H1 (cell line): ENCODE measurements at regions not wholly inside any gene's neighbourhood (a gene's known extent, or its start where the extent isn't known, plus 50 kb on each side); places are given as distances from the start of the nearest gene placed in this dataset.

Experiments
- CTCF ChIA-PET: fragments of 300-600 bp; sonication (Branson Sonifier 250); formaldehyde crosslinking; loops from one replicate; lab custom pipeline; 2021; ENCODE audit not compliant: partially characterized antibody; lab: Charles Lee
- POLR2A ChIA-PET: fragments of 300-600 bp; sonication (Branson Sonifier 250); formaldehyde crosslinking; loops from one replicate; lab custom pipeline; 2021; ENCODE audit warnings: inconsistent platforms; ENCODE audit not compliant: partially characterized antibody; lab: Charles Lee
- DNase-seq, 2 experiments: peaks; one replicate each; pipeline versions ENCODE4 v3.0.0 to v3.0.0-alpha.2; 2010 to 2022; ENCODE audit warnings: low spot score in 2 of 2, low read depth in 1 of 2, mixed read lengths in 1 of 2
- FAIRE-seq: peaks from 2 replicates; lab custom pipeline; 2011; peaks lifted over from hg19 to GRCh38; lab: Jason Lieb, UNC
- H2AFZ ChIP-seq: 2 replicates; pipeline ENCODE4 v1.8.1; 2012; ENCODE audit warnings: low read length, inconsistent platforms
- H2AK5ac ChIP-seq: 2 replicates; pipeline ENCODE4 v1.6.1; 2013; ENCODE audit warnings: low read depth, low read length
- H2BK120ac ChIP-seq: replicated peaks from 2 replicates; pipeline ENCODE3; 2013; ENCODE audit warnings: low read depth, low read length, inconsistent platforms
- H2BK12ac ChIP-seq: 2 replicates; pipeline ENCODE4 v1.6.1; 2013; ENCODE audit warnings: low read depth, low read length
- H2BK15ac ChIP-seq: 2 replicates; pipeline ENCODE4 v1.6.1; 2013; ENCODE audit warnings: low read length
- H2BK20ac ChIP-seq: 2 replicates; pipeline ENCODE4 v1.6.1; 2013; ENCODE audit warnings: low read length
- H2BK5ac ChIP-seq: 2 replicates; pipeline ENCODE4 v1.6.1; 2013; ENCODE audit warnings: low read depth, low read length
- H3K14ac ChIP-seq: 2 replicates; pipeline ENCODE4 v1.6.1; 2013; ENCODE audit warnings: inconsistent platforms; ENCODE audit not compliant: insufficient read length
- H3K18ac ChIP-seq: 2 replicates; pipeline ENCODE4 v1.6.1; 2013; ENCODE audit warnings: low read length; ENCODE audit errors: extremely low read depth
- H3K23ac ChIP-seq: 2 replicates; pipeline ENCODE4 v1.6.1; 2013; ENCODE audit warnings: inconsistent platforms; ENCODE audit not compliant: insufficient read length
- H3K23me2 ChIP-seq: 2 replicates; pipeline ENCODE4 v1.6.1; 2013; ENCODE audit warnings: low read depth, low read length
- H3K27ac ChIP-seq: 2 replicates; pipeline ENCODE4 v1.6.1; 2011; ENCODE audit warnings: low read depth, low read length, inconsistent platforms
- H3K27me3 ChIP-seq, 4 experiments: replicated peaks in 1 of 4; 1 replicate in 1 of 4; 2 replicates in 3 of 4; pipeline versions ENCODE4 v1.6.1 to v1.8.1; 2011 to 2013; ENCODE audit warnings: low read length in 3 of 4, mild to moderate bottlenecking in 3 of 4, inconsistent platforms in 2 of 4, mixed read lengths in 2 of 4, moderate library complexity in 1 of 4; ENCODE audit not compliant: control insufficient read depth in 3 of 4, insufficient read depth in 3 of 4; ENCODE audit errors: extremely low read depth in 1 of 4
- H3K36me3 ChIP-seq, 4 experiments: 2 replicates each; pipeline versions ENCODE4 v1.6.1 to v1.8.1; 2011 to 2013; ENCODE audit warnings: mild to moderate bottlenecking in 4 of 4, low read length in 3 of 4, moderate library complexity in 2 of 4, control low read depth in 1 of 4, inconsistent platforms in 1 of 4; ENCODE audit not compliant: insufficient read depth in 4 of 4, control insufficient read depth in 2 of 4
- H3K4ac ChIP-seq: replicated peaks from 2 replicates; pipeline ENCODE3; 2013; ENCODE audit warnings: low read length, low read depth, mixed read lengths, inconsistent platforms; ENCODE audit not compliant: insufficient read length
- H3K4me1 ChIP-seq, 4 experiments: replicated peaks in 1 of 4; 1 replicate in 1 of 4; 2 replicates in 3 of 4; pipeline versions ENCODE4 v1.6.1 to v1.8.1; 2011 to 2013; ENCODE audit warnings: low read length in 3 of 4, inconsistent platforms in 2 of 4, mixed read lengths in 1 of 4; ENCODE audit not compliant: insufficient read depth in 4 of 4, control insufficient read depth in 3 of 4
- H3K4me2 ChIP-seq, 2 experiments: 2 replicates each; pipeline versions ENCODE4 v1.6.1 to v1.8.1; 2011 to 2013; ENCODE audit warnings: low read depth in 2 of 2, low read length in 2 of 2, control low read depth in 1 of 2, inconsistent platforms in 1 of 2, mild to moderate bottlenecking in 1 of 2; ENCODE audit not compliant: insufficient read depth in 1 of 2
- H3K4me3 ChIP-seq, 4 experiments: fragments of 200-600, 300-600 bp in 1 of 4; sonication (generic), shearing (Covaris generic), sonication (Bioruptor Twin) in 1 of 4; 2 replicates each; pipeline versions ENCODE4 v1.5.1 to v1.8.1; 2011 to 2016; ENCODE audit warnings: low read length in 4 of 4, low read depth in 3 of 4, control low read depth in 2 of 4, inconsistent platforms in 2 of 4, mild to moderate bottlenecking in 2 of 4, mixed read lengths in 1 of 4, moderate library complexity in 1 of 4; ENCODE audit not compliant: insufficient read depth in 2 of 4; ENCODE audit errors: extremely low read depth in 1 of 4
- H3K56ac ChIP-seq: replicated peaks from 2 replicates; pipeline ENCODE3; 2013; ENCODE audit warnings: low read depth, mild to moderate bottlenecking, mixed read lengths, low read length, inconsistent platforms; ENCODE audit not compliant: insufficient read length
- H3K79me1 ChIP-seq: 2 replicates; pipeline ENCODE4 v1.6.1; 2013; ENCODE audit warnings: low read depth, low read length, control low read depth
- H3K79me2 ChIP-seq, 2 experiments: 2 replicates each; pipeline versions ENCODE4 v1.6.1 to v1.8.1; 2012 to 2013; ENCODE audit warnings: low read length in 2 of 2, mild to moderate bottlenecking in 2 of 2, inconsistent platforms in 1 of 2; ENCODE audit not compliant: insufficient read depth in 2 of 2, control insufficient read depth in 1 of 2
- H3K9ac ChIP-seq, 4 experiments: replicated peaks in 1 of 4; 1 replicate in 1 of 4; 2 replicates in 3 of 4; pipeline versions ENCODE4 v1.6.1 to v1.8.1; 2011 to 2013; ENCODE audit warnings: low read depth in 3 of 4, low read length in 3 of 4, control low read depth in 2 of 4, mild to moderate bottlenecking in 2 of 4, moderate library complexity in 2 of 4, inconsistent platforms in 1 of 4; ENCODE audit errors: extremely low read depth in 1 of 4
- H3K9me3 ChIP-seq, 2 experiments: 2 replicates each; pipeline versions ENCODE4 v1.6.1 to v1.8.1; 2012 to 2013; ENCODE audit warnings: mild to moderate bottlenecking in 2 of 2, moderate library complexity in 2 of 2, control low read depth in 1 of 2, inconsistent platforms in 1 of 2, low read depth in 1 of 2, low read length in 1 of 2, mixed read lengths in 1 of 2; ENCODE audit not compliant: insufficient read depth in 2 of 2
- H4K20me1 ChIP-seq, 2 experiments: replicated peaks in 1 of 2; 2 replicates each; pipeline versions ENCODE3 to v1.8.1; 2011 to 2013; ENCODE audit warnings: inconsistent platforms in 2 of 2, low read length in 2 of 2, mild to moderate bottlenecking in 1 of 2; ENCODE audit not compliant: insufficient read depth in 2 of 2, control insufficient read depth in 1 of 2
- H4K5ac ChIP-seq: 2 replicates; pipeline ENCODE4 v1.6.1; 2013; ENCODE audit warnings: low read length, low read depth, mixed read lengths, inconsistent platforms; ENCODE audit not compliant: insufficient read length
- H4K8ac ChIP-seq: 2 replicates; pipeline ENCODE4 v1.8.0; 2013; ENCODE audit warnings: mild to moderate bottlenecking, moderate library complexity, low read length, inconsistent platforms; ENCODE audit not compliant: insufficient read depth; ENCODE audit errors: extremely low read depth
- H4K91ac ChIP-seq: replicated peaks from 2 replicates; pipeline ENCODE3; 2013; ENCODE audit warnings: low read length, mixed read lengths, inconsistent platforms; ENCODE audit not compliant: insufficient read length
- JUN ChIP-seq: IDR thresholded peaks from 2 replicates; pipeline ENCODE4 v1.6.1; 2011; ENCODE audit warnings: low read depth, mild to moderate bottlenecking, improper control_type of control experiment, low read length
- KDM4A ChIP-seq: IDR thresholded peaks from one replicate; pipeline ENCODE4 v1.7.1; 2012; ENCODE audit warnings: low read depth, mild to moderate bottlenecking, moderate library complexity, low read length, inconsistent platforms; ENCODE audit not compliant: severe bottlenecking
- POLR2AphosphoS5 ChIP-seq: IDR thresholded peaks from 2 replicates; pipeline ENCODE4 v1.6.1; 2011; ENCODE audit warnings: low read depth, low read length
- WGBS, 2 experiments: shearing (Covaris generic) in 1 of 2; methylation state at CpG; one replicate each; pipeline versions ENCODE4 v1.1.6 to v1.1.7; 2013 to 2015; ENCODE audit warnings: low lambda C conversion rate in 2 of 2, mixed read lengths in 2 of 2, inconsistent platforms in 1 of 2, low coverage in 1 of 2, missing lambda C conversion rate in 1 of 2; ENCODE audit not compliant: insufficient replicate concordance in 2 of 2, insufficient coverage in 1 of 2, insufficient read length in 1 of 2; ENCODE audit errors: extremely low coverage in 1 of 2, missing lambda C conversion rate in 1 of 2; 5-methylcytosine and 5-hydroxymethylcytosine counted together

- Histone ChIP-seq H4K91ac (no peak overlapping the region), H2AFZ (no peak overlapping the region), H3K9ac (no peak overlapping the region), H4K20me1 (no peaks in the 10 kb centered on the region), H3K4me3 (no peak overlapping the region), H3K27me3 (no peaks in the 10 kb centered on the region), H3K79me1 (no peaks in the 10 kb centered on the region), H2BK5ac (no peak overlapping the region), H3K36me3 (no peaks in the 10 kb centered on the region), H3K18ac (no peak overlapping the region), H4K5ac (no peak overlapping the region), H4K8ac (no peak overlapping the region), H3K56ac (no peak overlapping the region), H2BK120ac (no peak overlapping the region), H3K79me2 (no peaks in the 10 kb centered on the region), H3K4ac (no peak overlapping the region), H2BK15ac (no peak overlapping the region), H3K23me2 (no peaks in the 10 kb centered on the region), H3K9me3 (peaks cover under 1 to 4% of the 10 kb centered on the region in 2 experiments; a peak in 3 of 4 replicates), H2AK5ac (no peak overlapping the region), H2BK12ac (no peak overlapping the region), H3K14ac (no peak overlapping the region), H3K4me2 (no peak overlapping the region), H3K4me1 (no peaks in the 10 kb centered on the region), H2BK20ac (no peak overlapping the region), H3K23ac (no peak overlapping the region), H3K27ac (no peak overlapping the region)
- DNase-seq (no peak), FAIRE-seq (no peak)
- WGBS, 2 experiments, result 89% methylated on average over 7 of the region's 7 CpGs; no CpG with 5 or more reads in 1 of the 2 experiments
- ChIA-PET CTCF (interaction anchor here (0.7 to 1.4 kb wide), 3 partner anchors 316 to 1002 kb away, joined by 3 to 4 read pairs (median 4); no protein-coding TSS in a partner anchor), POLR2A (no interaction called here)
- TF ChIP-seq JUN (no peak), KDM4A (no peak), POLR2AphosphoS5 (no peak)
Measured at GRCh38 chr18:42414756-42415454, 459.9 kb downstream of the PIK3C3 start.
